Upper lobe of left lung (tissue), 6 donors: ENCODE measurements at regions not wholly inside any gene's neighbourhood (a gene's known extent, or its start where the extent isn't known, plus 50 kb on each side); places are given as distances from the start of the nearest gene placed in this dataset.

Experiments used
- ATAC-seq, 2 donors: fragments of 200-7000 bp; cut with Tn5 transposase; one replicate each; pipeline ENCODE4 v1.9.1; 2022; ENCODE audit warnings: mild to moderate bottlenecking in 2 of 2, moderate library complexity in 2 of 2; ENCODE audit not compliant: low FRiP score in 2 of 2
- DNase-seq, 2 donors: peaks; one replicate each; pipeline ENCODE4 v3.0.0-alpha.2; 2019 to 2020
- H3K27ac ChIP-seq, 4 donors: fragments of 200-600 bp; sonication (generic); one replicate each; pipeline ENCODE4 v1.5.1; 2016 to 2019
- H3K27me3 ChIP-seq, 4 donors: fragments of 200-600 bp; sonication (generic); one replicate each; pipeline ENCODE4 v1.5.1; 2017 to 2019
- H3K36me3 ChIP-seq, 4 donors: fragments of 200-600 bp; sonication (generic); one replicate each; pipeline ENCODE4 v1.5.1; 2016 to 2019
- H3K4me1 ChIP-seq, 4 donors: fragments of 200-600 bp; sonication (generic); one replicate each; pipeline ENCODE4 v1.5.1; 2018 to 2019
- H3K4me3 ChIP-seq, 4 donors: fragments of 200-600 bp; sonication (generic); one replicate each; pipeline ENCODE4 v1.5.1; 2017 to 2019; ENCODE audit warnings: mild to moderate bottlenecking in 2 of 4, moderate library complexity in 1 of 4
- H3K9me3 ChIP-seq, 4 donors: fragments of 200-600 bp; sonication (generic); one replicate each; pipeline ENCODE4 v1.5.1; 2018 to 2019
- EP300 ChIP-seq, 4 donors: sonication (generic); formaldehyde crosslinking; IDR thresholded peaks; one replicate each; pipeline ENCODE4 v1.5.1; 2017; ENCODE audit warnings: antibody characterized with exemption in 4 of 4, control low read depth in 2 of 4
- POLR2A ChIP-seq, 4 donors: fragments of 450-650 bp; IDR thresholded peaks; one replicate each; pipeline ENCODE4 v1.5.1; 2016 to 2017; ENCODE audit warnings: antibody characterized with exemption in 4 of 4, mild to moderate bottlenecking in 2 of 4
- POLR2AphosphoS5 ChIP-seq, 2 donors: sonication (generic); formaldehyde crosslinking; IDR thresholded peaks; one replicate each; pipeline ENCODE4 v1.5.1; 2017; ENCODE audit warnings: antibody characterized with exemption in 2 of 2
- WGBS, 2 donors: methylation state at CpG; one replicate each; pipeline ENCODE4 v1.1.5; 2017 to 2018; 5-methylcytosine and 5-hydroxymethylcytosine counted together
- TF ChIP-seq, protein P1 (sequence below), 6 experiments: fragments of 450-650 bp in 4 of 6; fragments of 200-600 bp in 2 of 6; sonication (generic) in 2 of 6; IDR thresholded peaks; one replicate each; pipeline ENCODE4 v1.5.1; 2016 to 2019; ENCODE audit warnings: antibody characterized with exemption in 6 of 6
- donor health status: DM: no; HTN: no; CAD: no; lungs with moderate emphysema.
- donor health status: DM: no; HTN: yes; CAD: no; lungs with severe emphysema.

DNA sequence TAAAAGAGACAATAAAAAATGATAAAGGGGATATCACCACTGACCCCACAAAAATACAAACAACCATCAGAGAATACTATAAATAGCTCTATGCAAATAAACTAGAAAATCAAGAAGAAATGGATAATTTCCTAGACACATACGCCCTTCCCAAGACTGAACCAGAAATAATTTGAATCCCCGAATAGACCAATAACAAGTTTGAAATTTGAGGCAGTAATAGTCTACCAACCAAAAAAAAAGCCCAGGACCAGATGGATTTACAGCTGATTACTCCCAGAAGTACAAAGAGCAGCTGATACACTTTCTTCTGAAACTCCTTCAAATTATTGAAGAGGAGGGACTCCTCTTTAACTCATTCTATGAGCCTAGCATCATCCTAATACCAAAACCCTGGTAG is 128.1 kb downstream of the DMRTA1 start:
- TF ChIP-seq, protein P1, sequence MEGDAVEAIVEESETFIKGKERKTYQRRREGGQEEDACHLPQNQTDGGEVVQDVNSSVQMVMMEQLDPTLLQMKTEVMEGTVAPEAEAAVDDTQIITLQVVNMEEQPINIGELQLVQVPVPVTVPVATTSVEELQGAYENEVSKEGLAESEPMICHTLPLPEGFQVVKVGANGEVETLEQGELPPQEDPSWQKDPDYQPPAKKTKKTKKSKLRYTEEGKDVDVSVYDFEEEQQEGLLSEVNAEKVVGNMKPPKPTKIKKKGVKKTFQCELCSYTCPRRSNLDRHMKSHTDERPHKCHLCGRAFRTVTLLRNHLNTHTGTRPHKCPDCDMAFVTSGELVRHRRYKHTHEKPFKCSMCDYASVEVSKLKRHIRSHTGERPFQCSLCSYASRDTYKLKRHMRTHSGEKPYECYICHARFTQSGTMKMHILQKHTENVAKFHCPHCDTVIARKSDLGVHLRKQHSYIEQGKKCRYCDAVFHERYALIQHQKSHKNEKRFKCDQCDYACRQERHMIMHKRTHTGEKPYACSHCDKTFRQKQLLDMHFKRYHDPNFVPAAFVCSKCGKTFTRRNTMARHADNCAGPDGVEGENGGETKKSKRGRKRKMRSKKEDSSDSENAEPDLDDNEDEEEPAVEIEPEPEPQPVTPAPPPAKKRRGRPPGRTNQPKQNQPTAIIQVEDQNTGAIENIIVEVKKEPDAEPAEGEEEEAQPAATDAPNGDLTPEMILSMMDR (IDR thresholded peaks at IDR 0.05) = no peak
- no peak for TF ChIP-seq POLR2AphosphoS5 (IDR thresholded peaks at IDR 0.05)
- TF ChIP-seq EP300 (IDR thresholded peaks at IDR 0.05) = no peak
- no peak for TF ChIP-seq POLR2A (IDR thresholded peaks at IDR 0.05)
- H3K27ac ChIP-seq = no peak overlapping the region
- H3K4me3 ChIP-seq = no peak overlapping the region
- DNase-seq = no peak
- no peaks in the 10 kb centered on the region for H3K27me3 ChIP-seq
- ATAC-seq = no peak
- 83 to 91% methylated on average over 2 of the region's 2 CpGs for WGBS, 2 donors
- no peaks in the 10 kb centered on the region for H3K4me1 ChIP-seq
- H3K9me3 ChIP-seq = peaks cover 0 to 9% (median 0%) of the 10 kb centered on the region in 4 donors
- no peaks in the 10 kb centered on the region for H3K36me3 ChIP-seq

DNA sequence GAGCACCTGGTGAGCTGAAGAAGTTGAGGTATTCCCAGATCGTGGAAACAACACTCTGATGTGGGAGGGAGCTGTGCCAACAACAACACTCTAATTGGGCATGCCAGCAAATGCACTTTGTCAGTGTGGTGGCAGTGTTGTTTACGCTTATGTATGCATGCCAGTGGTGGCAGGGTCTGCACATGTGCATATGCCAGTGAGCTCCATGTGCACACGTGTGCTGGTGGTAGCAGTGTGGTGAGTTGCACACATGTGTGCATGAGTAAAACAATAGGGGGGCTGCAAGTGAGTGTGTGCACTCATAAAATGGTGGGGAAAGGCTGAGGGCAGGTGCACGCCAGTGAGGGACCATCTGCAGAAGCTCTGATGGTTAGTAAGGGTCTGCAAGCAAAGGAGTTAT is 134.2 kb downstream of the DMRTA1 start:
- peak in 1 of 2 donors; percentile 26 for ATAC-seq
- Histone ChIP-seq H3K36me3 (no peaks in the 10 kb centered on the region), H3K27me3 (no peaks in the 10 kb centered on the region), H3K27ac (no peak overlapping the region), H3K9me3 (no peaks in the 10 kb centered on the region), H3K4me3 (no peak overlapping the region), H3K4me1 (no peaks in the 10 kb centered on the region)
- WGBS, 2 donors = 59 to 79% methylated on average over 4 of the region's 4 CpGs
- DNase-seq = no peak
- no peak for TF ChIP-seq POLR2AphosphoS5 (IDR thresholded peaks at IDR 0.05)

DNA sequence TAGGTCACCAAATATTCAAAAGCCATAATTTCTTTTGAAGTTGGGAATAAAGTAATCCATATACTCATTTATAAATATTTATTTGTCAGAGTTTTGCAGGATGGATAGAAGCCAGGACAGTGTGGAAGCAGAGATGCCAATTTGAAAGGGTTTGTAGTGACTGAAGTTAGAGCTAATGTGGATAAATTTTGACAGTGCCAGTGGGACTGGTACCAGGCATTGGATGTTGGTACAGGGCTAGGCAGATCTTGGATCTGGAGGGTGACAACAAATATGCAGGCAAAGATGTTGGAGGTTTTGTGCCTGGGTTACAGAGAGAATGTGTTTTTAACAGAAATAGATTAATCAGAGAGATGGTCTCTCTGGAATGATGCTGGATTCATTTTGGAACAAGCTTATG is 135.6 kb downstream of the DMRTA1 start:
- no peak for ATAC-seq
- Histone ChIP-seq H3K36me3 (no peaks in the 10 kb centered on the region), H3K27ac (no peak overlapping the region), H3K9me3 (no peaks in the 10 kb centered on the region), H3K4me3 (no peak overlapping the region), H3K4me1 (no peaks in the 10 kb centered on the region), H3K27me3 (no peaks in the 10 kb centered on the region)
- no peak for TF ChIP-seq POLR2A (IDR thresholded peaks at IDR 0.05)
- no peak for TF ChIP-seq POLR2AphosphoS5 (IDR thresholded peaks at IDR 0.05)
- no peak for TF ChIP-seq EP300 (IDR thresholded peaks at IDR 0.05)
- TF ChIP-seq, protein P1 (IDR thresholded peaks at IDR 0.05) = no peak
- DNase-seq = no peak

DNA sequence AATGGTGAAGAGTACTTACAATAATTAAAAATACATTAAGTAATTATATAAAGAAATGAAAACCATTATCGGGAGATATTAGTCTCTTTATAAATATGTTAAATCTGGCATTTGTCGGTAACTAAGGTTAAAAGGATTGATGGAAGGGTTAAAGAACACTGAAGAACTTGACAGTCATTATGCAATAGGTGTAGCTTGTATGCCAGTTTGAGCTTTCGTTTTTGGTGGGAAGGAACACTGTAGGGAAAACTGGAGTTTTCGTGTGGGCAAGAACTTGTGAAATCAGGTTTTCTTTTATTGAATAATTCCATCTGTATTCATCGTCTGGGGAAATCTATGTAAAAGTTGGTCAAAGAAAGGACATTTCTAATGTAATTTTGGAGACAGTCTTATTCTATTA is 142.3 kb downstream of the DMRTA1 start:
- ATAC-seq = no peak
- 85 to 87% methylated on average over 5 of the region's 5 CpGs for WGBS, 2 donors

DNA sequence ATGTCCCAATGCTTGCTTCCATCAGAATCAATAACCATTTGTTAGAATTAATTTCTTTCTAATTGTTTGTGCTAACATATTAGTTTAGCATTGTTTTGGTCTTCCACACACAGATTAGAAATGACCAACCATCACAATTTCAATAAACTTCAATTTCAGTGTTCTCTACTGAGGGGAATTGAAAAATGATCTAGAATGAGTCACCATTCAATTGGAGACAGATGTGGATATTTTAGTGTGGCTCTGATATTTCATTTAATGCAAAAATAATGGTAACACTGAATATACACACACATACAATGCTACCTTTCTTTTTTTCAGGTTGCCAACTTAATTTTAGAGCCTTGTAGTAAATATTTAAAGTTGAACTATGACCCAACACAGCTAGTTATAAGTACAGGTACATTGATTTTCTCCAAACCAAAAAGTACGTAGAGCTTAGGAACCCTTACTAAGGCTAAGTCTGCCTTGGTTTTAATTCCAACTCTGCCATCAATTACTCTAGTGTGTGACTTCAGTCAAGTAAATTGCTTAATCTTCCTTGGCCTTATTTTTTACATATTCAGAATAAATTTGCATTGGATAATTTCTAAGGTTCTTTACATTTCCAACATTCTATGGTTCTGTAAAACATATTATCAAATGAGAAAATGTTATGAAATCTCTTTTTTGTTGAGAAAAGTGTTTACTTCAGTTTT is 143.9 kb downstream of the DMRTA1 start:
- Histone ChIP-seq H3K4me1 (no peaks in the 10 kb centered on the region), H3K4me3 (no peak overlapping the region)
- 100% methylated on average over 1 of the region's 1 CpG for WGBS, 2 donors

More for the DNA sequence above, 142.3 kb downstream of the DMRTA1 start:
- no peaks in the 10 kb centered on the region for H3K27me3 ChIP-seq
- no peaks in the 10 kb centered on the region for H3K9me3 ChIP-seq
- H3K36me3 ChIP-seq = no peaks in the 10 kb centered on the region
- no peak for DNase-seq
- no peak overlapping the region for H3K4me3 ChIP-seq
- TF ChIP-seq, protein P1 (IDR thresholded peaks at IDR 0.05) = no peak
- no peak for TF ChIP-seq POLR2AphosphoS5 (IDR thresholded peaks at IDR 0.05)
- TF ChIP-seq EP300 (IDR thresholded peaks at IDR 0.05) = no peak
- no peak for TF ChIP-seq POLR2A (IDR thresholded peaks at IDR 0.05)
- no peak overlapping the region for H3K27ac ChIP-seq
- H3K4me1 ChIP-seq = no peaks in the 10 kb centered on the region

More for the DNA sequence above, 143.9 kb downstream of the DMRTA1 start:
- no peaks in the 10 kb centered on the region for H3K36me3 ChIP-seq
- TF ChIP-seq POLR2A (IDR thresholded peaks at IDR 0.05) (no peak), POLR2AphosphoS5 (IDR thresholded peaks at IDR 0.05) (no peak), EP300 (IDR thresholded peaks at IDR 0.05) (no peak)
- TF ChIP-seq, protein P1 (IDR thresholded peaks at IDR 0.05) = no peak
- H3K27me3 ChIP-seq = no peaks in the 10 kb centered on the region
- ATAC-seq (no peak), DNase-seq (no peak)
- no peak overlapping the region for H3K27ac ChIP-seq
- no peaks in the 10 kb centered on the region for H3K9me3 ChIP-seq
